Islet of Langerhans (tissue), 1 donor: ENCODE measurements at regions not wholly inside any gene's neighbourhood (a gene's known extent, or its start where the extent isn't known, plus 50 kb on each side); places are given as distances from the start of the nearest gene placed in this dataset.
"Not testable (repeated sequence)": the region's sequence is repeated elsewhere in the genome, so short reads cannot be mapped to it uniquely, and the experiment has no call there.

Experiments
- FAIRE-seq: peaks from one replicate; lab custom pipeline; 2011; peaks lifted over from hg19 to GRCh38; lab: Jason Lieb, UNC

DNA sequence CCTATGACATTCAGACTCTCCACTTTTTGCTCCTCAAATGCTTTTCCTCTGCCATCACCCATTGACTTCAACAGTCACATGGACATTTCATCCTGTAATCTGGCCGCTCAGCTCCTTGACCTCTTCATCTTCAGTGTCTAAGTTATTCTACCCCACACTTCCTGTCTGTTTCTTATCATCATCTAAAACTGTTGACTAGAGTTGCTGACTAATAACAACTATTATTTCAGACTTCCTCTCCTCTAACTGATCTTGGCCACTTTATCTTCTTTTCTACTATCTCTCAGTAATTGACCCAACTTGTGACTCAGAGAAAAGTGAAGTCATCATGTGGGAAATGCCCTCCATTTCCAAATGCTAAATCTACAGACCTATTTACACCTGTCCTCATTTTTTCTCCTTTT, 254.7 kb upstream of the TRPC7 start:
- FAIRE-seq = no peak

GRCh38 chr5:136619556-136619955, 254.2 kb upstream of the TRPC7 start:
- FAIRE-seq = no peak

DNA sequence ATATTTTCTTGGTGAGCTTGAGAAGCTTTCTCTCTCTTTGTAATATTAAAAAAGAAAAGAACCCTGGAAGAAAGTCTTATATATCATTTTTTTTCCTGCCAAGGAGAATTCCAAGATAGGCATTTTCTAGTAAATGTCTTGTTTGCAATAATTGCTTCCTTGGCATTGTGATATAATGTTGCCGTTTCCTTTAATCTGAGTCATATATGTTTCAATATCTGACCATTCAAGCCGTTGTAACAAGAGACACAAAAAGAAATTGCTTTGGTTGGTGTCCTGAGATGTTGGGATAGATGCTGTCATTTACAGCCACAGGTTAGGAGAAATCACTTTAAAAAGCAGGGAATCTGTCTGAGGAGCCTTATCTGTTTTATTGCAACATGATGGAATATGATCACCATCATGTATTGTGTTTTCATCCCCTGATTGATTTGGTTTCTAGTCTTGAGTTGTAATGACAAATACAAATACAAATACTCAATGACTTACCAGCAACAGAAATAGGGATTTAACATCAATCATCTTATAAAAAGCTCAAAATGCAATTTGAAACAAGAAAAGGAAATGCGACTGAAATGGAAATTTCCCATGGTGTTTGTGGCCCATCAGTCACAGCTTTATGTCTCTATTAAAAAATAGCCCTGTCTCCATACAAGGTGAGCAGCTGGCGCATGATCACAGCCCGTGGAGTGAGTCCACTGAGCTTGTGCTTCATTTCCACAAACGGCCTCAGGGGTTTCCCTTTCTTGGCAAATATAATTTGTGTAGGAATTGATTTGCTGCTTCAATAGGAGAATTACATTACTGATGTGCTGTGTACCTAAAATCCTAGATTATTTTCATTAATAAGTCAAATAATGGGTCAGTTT, 250.1 kb upstream of the TRPC7 start:
- no peak for FAIRE-seq

DNA sequence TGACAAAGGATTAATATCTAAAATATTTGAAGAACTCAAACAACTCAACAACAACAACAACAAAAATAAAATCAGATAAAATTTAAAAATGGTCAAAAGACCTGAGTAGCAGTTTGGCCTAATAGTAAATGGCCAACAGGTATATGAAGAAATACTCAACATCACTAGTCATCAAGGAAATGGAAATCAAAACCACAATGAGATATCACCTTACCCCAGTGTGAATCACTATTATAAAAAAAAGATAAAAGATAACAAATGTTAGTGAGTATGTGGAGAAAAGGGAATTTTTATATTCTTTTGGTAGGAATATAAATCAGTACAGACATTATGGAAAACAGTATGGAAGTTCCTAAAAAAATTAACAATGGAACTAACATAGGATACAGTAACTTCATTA, 247.9 kb upstream of the TRPC7 start:
- FAIRE-seq = no peak

DNA sequence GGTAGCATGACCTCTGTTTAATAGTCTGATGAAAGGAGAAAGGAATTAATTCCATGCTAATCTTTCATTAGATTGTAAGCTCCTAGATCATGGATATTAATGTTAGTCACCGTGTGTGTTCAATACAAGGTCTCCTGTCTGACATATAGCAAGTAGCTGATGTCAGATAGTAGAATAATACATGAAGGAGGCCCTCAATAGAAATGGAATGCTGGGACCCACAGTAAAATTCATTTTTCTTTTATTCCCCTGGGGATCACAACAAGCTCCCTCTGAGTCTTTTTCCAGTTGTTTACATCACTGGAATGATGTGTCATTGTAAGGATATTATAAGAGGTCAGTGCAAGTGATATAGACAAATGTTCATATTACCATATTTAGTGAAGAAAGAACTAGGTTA, 240.3 kb upstream of the TRPC7 start:
- no peak for FAIRE-seq

- FAIRE-seq = no peak
These were observed 235.0 kb upstream of the TRPC7 start for GRCh38 chr5:136600306-136600705.

- FAIRE-seq = no peak
These were observed 233.6 kb upstream of the TRPC7 start for GRCh38 chr5:136598802-136599404.

DNA sequence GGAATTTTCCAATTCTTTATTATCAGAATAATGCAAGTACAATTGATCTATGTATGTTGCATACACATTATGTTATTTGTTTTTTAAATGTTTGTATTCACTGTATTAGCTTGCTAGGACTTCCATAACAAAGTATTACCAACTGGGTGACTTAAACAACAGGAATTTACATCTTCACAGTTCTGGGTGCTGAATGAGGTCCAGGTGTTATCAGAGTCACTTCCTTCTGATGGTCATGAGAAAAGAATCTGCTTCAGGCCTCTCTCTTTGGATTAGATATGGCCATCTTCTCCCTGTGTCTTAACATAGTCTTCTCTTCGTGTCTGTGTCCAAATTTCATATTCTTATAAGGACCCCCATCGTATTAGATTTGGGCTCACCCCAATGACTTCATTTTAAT, 229.1 kb upstream of the TRPC7 start:
- no peak for FAIRE-seq

- no peak for FAIRE-seq
These were observed 225.2 kb upstream of the TRPC7 start for GRCh38 chr5:136590581-136590980.

DNA sequence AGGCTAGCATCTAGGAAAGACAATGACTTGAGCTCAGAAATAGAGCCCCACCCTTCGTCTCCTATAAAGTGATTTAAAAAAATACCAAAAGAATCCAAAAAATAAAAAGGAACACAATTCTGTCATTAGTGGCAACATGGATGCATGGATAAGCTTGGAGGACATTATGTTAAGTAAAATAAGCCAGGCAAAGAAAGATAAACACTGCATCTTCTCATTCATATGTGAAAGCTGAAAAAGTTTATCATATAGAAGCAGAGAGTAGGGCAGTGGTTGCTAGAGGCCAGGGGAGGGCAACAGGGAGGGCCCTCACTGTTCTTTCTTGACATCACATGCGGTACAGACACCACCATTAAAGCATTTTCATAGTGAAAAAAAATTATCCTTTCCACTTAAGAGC, 220.9 kb upstream of the TRPC7 start:
- FAIRE-seq = no peak

DNA sequence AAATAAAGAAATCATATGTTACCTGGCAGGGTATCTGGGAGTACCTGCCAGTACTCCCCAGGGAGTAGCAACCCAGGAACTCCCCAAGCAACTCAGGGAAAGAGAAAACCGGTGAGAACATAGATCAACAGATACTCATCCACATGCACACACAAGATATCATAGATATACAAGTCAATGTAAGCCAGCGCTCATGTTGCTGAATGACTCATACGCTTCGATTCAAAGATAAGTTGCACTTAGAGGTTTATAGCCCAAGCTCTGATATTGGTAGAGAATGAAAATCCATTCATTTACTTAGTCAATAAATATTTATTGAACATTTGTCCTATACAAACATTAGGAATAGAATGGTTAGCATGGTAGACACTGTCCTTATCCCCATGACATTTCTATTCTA, 219.1 kb upstream of the TRPC7 start:
- no peak for FAIRE-seq

DNA sequence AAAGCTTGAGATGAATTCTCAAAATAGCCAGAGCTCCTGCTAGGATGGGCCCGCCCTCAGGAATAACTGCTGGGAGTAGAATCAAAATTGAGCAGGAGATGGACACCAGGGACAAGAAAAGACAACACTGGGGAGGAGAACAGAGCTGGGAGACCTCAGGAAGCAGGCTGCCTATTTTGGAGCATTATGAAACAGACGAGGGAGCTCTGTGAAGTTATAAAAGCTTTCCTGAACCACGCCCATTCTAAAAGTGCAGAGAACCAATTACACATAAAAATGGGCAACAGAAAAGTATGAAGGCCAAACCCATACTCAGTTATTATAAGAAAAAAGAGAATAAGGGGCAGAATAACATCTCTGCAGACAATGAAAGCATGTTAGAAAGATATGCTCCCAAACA, 213.9 kb upstream of the TRPC7 start:
- FAIRE-seq = no peak

DNA sequence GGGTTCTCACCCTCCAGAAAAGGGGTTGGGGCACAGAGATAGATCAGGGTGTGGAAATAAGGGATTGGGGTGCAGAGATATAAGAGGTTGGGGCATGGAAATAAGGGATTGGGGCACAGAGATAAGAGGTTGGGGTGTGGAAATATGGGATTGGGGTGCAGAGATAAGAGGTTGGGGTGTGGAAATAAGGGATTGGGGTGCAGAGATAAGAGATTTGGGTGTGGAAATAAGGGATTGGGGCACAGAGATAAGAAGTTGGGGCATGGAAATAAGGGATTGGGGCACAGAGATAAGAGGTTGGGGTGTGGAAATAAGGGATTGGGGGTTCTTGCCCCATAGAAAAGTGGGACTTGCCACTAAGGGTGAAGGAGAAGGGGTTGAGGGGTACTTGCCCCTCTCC, 204.5 kb upstream of the TRPC7 start:
- not testable (repeated sequence) for FAIRE-seq

DNA sequence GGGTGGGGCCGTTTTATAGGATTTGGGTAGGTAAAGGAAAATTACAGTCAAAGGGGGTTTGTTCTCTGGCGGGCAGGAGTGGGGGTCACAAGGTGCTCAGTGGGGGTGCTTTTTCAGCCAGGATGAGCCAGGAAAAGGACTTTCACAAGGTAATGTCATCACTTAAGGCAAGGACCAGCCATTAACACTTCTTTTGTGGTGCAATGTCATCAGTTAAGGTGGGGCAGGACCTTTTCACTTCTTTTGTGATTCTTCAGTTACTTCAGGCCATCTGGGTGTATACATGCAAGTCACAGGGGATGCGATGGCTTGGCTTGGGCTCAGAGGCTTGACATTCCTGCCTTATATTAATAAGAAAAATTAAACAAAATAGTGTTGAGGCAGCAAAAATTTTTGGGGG, 200.1 kb upstream of the TRPC7 start:
- FAIRE-seq = not testable (repeated sequence)

DNA sequence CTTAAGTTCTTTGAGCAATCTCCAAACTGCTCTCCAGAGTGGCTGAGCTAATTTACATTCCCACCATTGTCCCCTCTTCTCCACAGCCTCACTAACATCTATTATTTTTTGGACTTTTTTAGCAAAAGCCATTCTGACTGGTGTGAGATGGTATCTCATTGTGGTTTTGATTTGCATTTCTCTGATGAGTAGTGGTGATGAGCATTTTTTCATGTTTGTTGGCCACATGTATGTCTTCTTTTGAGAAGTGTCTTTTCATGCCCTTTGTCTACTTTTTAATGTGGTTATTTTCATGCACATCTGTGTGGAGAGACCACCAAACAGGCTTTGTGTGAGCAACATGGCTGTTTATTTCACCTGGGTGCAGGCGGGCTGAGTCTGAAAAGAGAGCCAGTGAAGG, 199.7 kb upstream of the TRPC7 start:
- not testable (repeated sequence) for FAIRE-seq

DNA sequence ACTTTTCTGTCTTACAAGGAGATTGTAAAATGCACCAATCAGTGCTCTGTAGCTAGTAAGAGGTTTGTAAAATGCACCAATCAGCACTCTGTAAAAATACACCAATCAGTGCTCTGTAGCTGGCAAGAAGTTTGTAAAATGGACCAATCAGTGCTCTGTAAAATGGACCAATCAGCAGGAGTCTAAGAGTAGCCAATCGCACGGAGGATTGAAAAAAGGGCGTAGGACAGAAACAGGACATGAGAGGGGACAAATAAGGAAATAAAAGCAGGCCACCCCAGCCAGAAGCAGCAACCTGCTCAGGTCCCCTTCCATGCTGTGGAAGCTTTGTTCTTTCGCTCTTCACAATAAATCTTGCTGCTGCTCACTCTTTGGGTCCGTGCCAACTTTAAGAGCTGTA, 199.1 kb upstream of the TRPC7 start:
- FAIRE-seq = not testable (repeated sequence)

DNA sequence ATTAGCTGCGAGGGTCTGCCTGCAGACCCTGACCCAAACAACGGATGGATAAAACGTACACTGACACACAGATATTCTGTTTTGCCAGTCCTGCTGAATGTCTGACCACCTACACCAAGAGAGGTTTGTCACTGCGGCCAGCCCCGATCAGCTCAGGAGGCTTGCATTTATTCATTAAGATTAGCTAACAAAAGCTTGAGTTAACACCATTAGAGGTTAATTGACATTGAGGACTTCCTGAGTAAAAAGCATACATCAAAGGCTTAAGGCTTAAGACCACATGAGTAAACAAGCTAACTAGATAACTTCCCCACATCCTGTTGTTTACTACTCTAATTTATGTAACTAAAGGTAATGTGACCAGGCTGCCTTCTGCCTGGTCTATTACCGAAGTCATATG, 198.1 kb upstream of the TRPC7 start:
- FAIRE-seq = no peak

GRCh38 chr5:136560126-136560525, 194.8 kb upstream of the TRPC7 start:
- FAIRE-seq = no peak

DNA sequence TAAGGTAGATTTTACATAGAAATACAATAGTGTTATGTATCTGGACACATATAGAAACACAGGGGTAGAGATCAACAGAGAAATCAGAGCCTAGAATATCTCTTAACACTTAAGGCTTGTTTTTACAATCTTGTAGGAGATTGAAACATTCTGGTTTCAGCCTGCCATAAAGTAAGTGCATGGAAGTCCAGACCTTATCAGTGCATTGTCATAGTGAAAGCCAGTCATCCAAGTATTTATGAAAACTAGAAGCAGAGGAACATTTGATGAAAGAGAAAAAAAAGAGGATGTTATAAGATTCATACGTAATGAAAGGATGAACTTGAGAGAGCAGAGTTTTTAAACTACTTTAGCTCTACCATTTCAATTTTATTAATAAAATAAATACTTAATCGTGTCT, 194.3 kb upstream of the TRPC7 start:
- no peak for FAIRE-seq

GRCh38 chr5:136547096-136547495, 181.8 kb upstream of the TRPC7 start:
- FAIRE-seq = not testable (repeated sequence)

DNA sequence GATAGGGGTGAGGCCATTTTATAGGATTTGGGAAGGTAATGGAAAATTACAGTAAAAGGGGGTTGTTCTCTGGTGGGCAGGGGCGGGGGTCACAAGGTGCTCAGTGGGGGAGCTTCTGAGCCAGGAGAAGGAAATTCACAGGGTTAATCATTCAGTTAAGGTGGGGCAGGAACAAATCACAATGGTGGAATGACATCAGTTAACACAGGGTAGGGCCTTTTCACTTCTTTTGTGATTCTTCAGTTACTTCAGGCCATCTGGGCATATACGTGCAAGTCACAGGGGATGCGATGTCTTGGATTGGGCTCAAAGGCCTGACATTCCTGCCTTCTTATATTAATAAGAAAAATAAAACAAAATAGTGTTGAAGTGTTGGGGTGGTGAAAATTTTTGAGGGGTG, 181.1 kb upstream of the TRPC7 start:
- not testable (repeated sequence) for FAIRE-seq

DNA sequence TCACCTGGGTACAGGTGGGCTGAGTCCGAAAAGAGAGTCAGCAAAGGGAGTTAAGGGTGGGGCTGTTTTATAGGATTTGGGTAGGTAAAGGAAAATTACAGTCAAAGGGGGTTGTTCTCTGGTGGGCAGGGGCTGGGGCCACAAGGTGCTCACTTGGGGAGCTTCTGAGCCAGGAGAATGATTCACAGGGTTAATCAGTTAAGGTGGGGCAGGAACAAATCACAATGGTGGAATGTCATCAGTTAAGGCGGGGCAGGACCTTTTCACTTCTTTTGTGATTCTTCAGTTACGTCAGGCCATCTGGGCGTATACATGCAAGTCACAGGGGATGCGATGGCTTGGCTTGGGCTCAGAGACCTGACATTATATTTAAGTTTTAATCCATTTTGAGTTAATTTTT, 179.7 kb upstream of the TRPC7 start:
- not testable (repeated sequence) for FAIRE-seq

DNA sequence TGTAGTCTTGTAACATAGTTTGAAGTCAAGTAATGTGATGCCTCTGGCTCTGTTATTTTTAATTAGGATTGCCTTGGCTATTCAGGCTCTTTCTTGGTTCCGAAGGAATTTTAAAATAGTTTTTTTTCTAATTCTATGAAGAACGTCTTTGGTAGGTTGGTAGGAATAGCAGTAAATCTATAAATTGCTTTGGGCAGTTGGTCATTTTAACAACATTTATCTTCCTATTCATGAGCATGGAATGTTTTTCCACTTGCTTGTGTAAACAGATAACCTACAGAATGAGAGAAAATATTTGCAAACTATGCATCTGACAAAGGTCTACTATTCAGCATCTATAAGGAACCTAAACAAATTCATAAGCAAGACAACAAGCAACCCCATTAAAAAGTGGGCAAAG, 173.2 kb upstream of the TRPC7 start:
- no peak for FAIRE-seq

GRCh38 chr5:136529081-136529480, 163.7 kb upstream of the TRPC7 start:
- FAIRE-seq = no peak
